Trophoblast cell (in vitro differentiated cells and primary cell): ENCODE measurements at regions not wholly inside any gene's neighbourhood (a gene's known extent, or its start where the extent isn't known, plus 50 kb on each side); places are given as distances from the start of the nearest gene placed in this dataset.

Source experiments
- DNase-seq, 2 donors: peaks; one replicate each; pipeline ENCODE4 v3.0.0-alpha.2; 2016
- H2AFZ ChIP-seq: 2 replicates; pipeline ENCODE4 v1.6.1; 2013; ENCODE audit warnings: low read length, moderate library complexity, mild to moderate bottlenecking; ENCODE audit not compliant: insufficient read depth, poor library complexity
- H2AK5ac ChIP-seq: 2 replicates; pipeline ENCODE4 v1.6.1; 2013; ENCODE audit warnings: mild to moderate bottlenecking, low read length
- H2BK120ac ChIP-seq: 2 replicates; pipeline ENCODE4 v1.6.1; 2013; ENCODE audit warnings: low read length, mild to moderate bottlenecking, moderate library complexity; ENCODE audit not compliant: insufficient read depth, poor library complexity
- H2BK12ac ChIP-seq: 2 replicates; pipeline ENCODE4 v1.6.1; 2013; ENCODE audit warnings: mild to moderate bottlenecking, low read length, moderate library complexity
- H2BK5ac ChIP-seq: 2 replicates; pipeline ENCODE4 v1.6.1; 2013; ENCODE audit warnings: low read length, low read depth, moderate library complexity, mild to moderate bottlenecking; ENCODE audit not compliant: poor library complexity
- H3K14ac ChIP-seq: 2 replicates; pipeline ENCODE4 v1.6.1; 2013; ENCODE audit warnings: mild to moderate bottlenecking, low read length
- H3K18ac ChIP-seq: 2 replicates; pipeline ENCODE4 v1.6.1; 2013; ENCODE audit warnings: mild to moderate bottlenecking, low read length
- H3K23ac ChIP-seq: 2 replicates; pipeline ENCODE4 v1.6.1; 2013; ENCODE audit warnings: low read length
- H3K27ac ChIP-seq: 2 replicates; pipeline ENCODE4 v1.5.1; 2013; ENCODE audit warnings: low read depth, mild to moderate bottlenecking, inconsistent platforms, low read length, moderate library complexity
- H3K27me3 ChIP-seq: 2 replicates; pipeline ENCODE4 v1.6.1; 2013; ENCODE audit warnings: inconsistent platforms, mild to moderate bottlenecking, low read length, moderate library complexity; ENCODE audit not compliant: insufficient read depth
- H3K36me3 ChIP-seq, 2 experiments: 1 replicate in 1 of 2; 2 replicates in 1 of 2; pipeline ENCODE4 v1.6.1; 2013; ENCODE audit warnings: low read length in 2 of 2, mild to moderate bottlenecking in 2 of 2, moderate library complexity in 1 of 2; ENCODE audit not compliant: insufficient read depth in 2 of 2, control insufficient read depth in 1 of 2
- H3K4ac ChIP-seq: 2 replicates; pipeline ENCODE4 v1.6.1; 2013; ENCODE audit warnings: low read depth, mild to moderate bottlenecking, low read length, moderate library complexity
- H3K4me1 ChIP-seq, 2 experiments: 1 replicate in 1 of 2; 2 replicates in 1 of 2; pipeline ENCODE4 v1.6.1; 2013; ENCODE audit warnings: low read length in 2 of 2, mild to moderate bottlenecking in 2 of 2, moderate library complexity in 1 of 2; ENCODE audit not compliant: insufficient read depth in 2 of 2, control insufficient read depth in 1 of 2
- H3K4me2 ChIP-seq: 2 replicates; pipeline ENCODE4 v1.6.1; 2013; ENCODE audit warnings: inconsistent platforms, mild to moderate bottlenecking, low read length, moderate library complexity
- H3K4me3 ChIP-seq: 2 replicates; pipeline ENCODE4 v1.5.1; 2013; ENCODE audit warnings: mild to moderate bottlenecking, low read depth, low read length, inconsistent platforms
- H3K79me1 ChIP-seq: one replicate; pipeline ENCODE4 v1.6.1; 2013; ENCODE audit warnings: low read length
- H3K79me2 ChIP-seq: 2 replicates; pipeline ENCODE4 v1.6.1; 2013; ENCODE audit warnings: low read length, mild to moderate bottlenecking; ENCODE audit not compliant: control insufficient read depth, insufficient read depth, poor library complexity
- H3K9ac ChIP-seq: 2 replicates; pipeline ENCODE4 v1.6.1; 2013; ENCODE audit warnings: mild to moderate bottlenecking, low read length
- H3K9me3 ChIP-seq: 2 replicates; pipeline ENCODE4 v1.6.1; 2013; ENCODE audit warnings: low read depth, mild to moderate bottlenecking, control low read depth, inconsistent platforms, low read length; ENCODE audit not compliant: insufficient read depth
- H4K12ac ChIP-seq: 2 replicates; pipeline ENCODE4 v1.6.1; 2013; ENCODE audit warnings: low read depth, mild to moderate bottlenecking, low read length, moderate library complexity
- H4K8ac ChIP-seq: 2 replicates; pipeline ENCODE4 v1.6.1; 2013; ENCODE audit warnings: low read depth, mild to moderate bottlenecking, low read length, moderate library complexity
- H4K91ac ChIP-seq: one replicate; pipeline ENCODE4 v1.6.1; 2013; ENCODE audit warnings: low read depth, mild to moderate bottlenecking, low read length, moderate library complexity
- WGBS: extraction: QIAGEN DNeasy Blood & Tissue Kit; methylation state at CpG from one replicate; pipeline ENCODE4 v1.1.7; 2013; ENCODE audit warnings: missing lambda C conversion rate; ENCODE audit not compliant: insufficient read length, insufficient coverage; ENCODE audit errors: extremely low coverage; 5-methylcytosine and 5-hydroxymethylcytosine counted together

DNA sequence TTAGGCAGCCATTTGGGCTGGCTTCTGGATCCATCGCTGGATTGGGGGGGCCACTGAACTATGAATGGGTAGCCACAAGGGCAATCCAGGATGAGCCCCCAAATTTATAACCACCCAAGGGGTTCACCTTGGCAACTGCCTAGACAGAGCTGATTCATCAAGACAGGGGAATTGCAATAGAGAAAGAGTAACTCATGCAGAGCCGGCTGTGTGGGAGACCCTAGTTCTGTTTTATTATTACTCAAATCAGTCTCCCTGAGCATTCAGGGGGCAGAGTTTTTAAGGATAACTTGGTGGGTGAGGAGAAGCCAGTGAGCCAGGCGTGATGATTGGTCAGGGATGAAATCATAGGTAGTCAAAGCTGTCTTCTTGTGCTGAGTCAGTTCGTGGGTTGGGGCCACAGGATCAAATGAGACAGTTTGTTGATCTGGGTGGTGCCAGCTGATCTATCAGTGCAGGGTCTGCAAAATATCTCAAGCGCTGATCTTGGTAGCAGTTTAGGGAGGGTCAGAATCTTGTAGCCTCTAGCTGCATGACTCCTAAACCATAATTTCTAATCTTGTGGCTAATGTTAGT, 57.9 kb downstream of the DNAJB9 start:
- DNase-seq, result no peak
- Histone ChIP-seq H4K12ac (no peak overlapping the region), H3K27ac (no peak overlapping the region), H4K91ac (no peak overlapping the region), H3K9me3 (peaks cover 5% of the 10 kb centered on the region), H3K4me1 (no peaks in the 10 kb centered on the region), H3K36me3 (no peaks in the 10 kb centered on the region), H3K23ac (no peak overlapping the region), H4K8ac (no peak overlapping the region), H3K18ac (no peak overlapping the region), H3K14ac (no peak overlapping the region), H3K4me3 (no peak overlapping the region), H3K27me3 (no peaks in the 10 kb centered on the region), H3K79me1 (no peaks in the 10 kb centered on the region), H2BK120ac (no peak overlapping the region), H2BK5ac (no peak overlapping the region), H3K9ac (no peak overlapping the region), H2AK5ac (no peak overlapping the region), H2BK12ac (no peak overlapping the region), H2AFZ (no peak overlapping the region), H3K4me2 (no peak overlapping the region), H3K79me2 (no peaks in the 10 kb centered on the region), H3K4ac (no peak overlapping the region)
- WGBS, result no CpG with 5 or more reads among the region's 5 CpGs

DNA sequence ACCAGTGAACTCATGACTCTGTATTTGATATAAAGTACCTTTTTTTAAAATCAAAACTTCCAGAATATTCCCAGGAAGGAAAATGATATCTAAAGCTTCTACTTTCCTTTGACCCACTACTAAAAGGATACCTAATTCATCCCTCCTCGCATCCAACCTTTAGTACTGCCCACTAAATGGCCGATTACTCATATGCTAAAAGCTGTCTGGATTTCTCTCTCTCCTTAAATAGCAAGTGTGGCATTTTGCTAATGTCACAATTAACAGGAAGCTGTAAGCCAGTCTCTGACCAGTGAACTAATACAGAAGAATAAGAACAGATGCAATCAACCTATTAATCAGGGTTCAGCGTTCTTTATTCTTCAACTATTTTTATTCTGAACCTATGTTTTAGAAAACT, 59.0 kb downstream of the DNAJB9 start:
- no CpG with 5 or more reads among the region's 3 CpGs for WGBS
- Histone ChIP-seq H4K12ac (no peak overlapping the region), H3K27me3 (no peaks in the 10 kb centered on the region), H2BK120ac (no peak overlapping the region), H2BK12ac (no peak overlapping the region), H4K91ac (no peak overlapping the region), H4K8ac (no peak overlapping the region), H3K36me3 (no peaks in the 10 kb centered on the region), H3K79me1 (no peaks in the 10 kb centered on the region), H2AFZ (no peak overlapping the region), H3K18ac (no peak overlapping the region), H2BK5ac (no peak overlapping the region), H2AK5ac (no peak overlapping the region), H3K9me3 (peaks cover 4% of the 10 kb centered on the region), H3K4me3 (no peak overlapping the region), H3K4ac (no peak overlapping the region), H3K79me2 (no peaks in the 10 kb centered on the region), H3K9ac (no peak overlapping the region), H3K4me2 (no peak overlapping the region), H3K14ac (no peak overlapping the region), H3K23ac (no peak overlapping the region), H3K4me1 (no peaks in the 10 kb centered on the region), H3K27ac (no peak overlapping the region)
- no peak for DNase-seq

DNA sequence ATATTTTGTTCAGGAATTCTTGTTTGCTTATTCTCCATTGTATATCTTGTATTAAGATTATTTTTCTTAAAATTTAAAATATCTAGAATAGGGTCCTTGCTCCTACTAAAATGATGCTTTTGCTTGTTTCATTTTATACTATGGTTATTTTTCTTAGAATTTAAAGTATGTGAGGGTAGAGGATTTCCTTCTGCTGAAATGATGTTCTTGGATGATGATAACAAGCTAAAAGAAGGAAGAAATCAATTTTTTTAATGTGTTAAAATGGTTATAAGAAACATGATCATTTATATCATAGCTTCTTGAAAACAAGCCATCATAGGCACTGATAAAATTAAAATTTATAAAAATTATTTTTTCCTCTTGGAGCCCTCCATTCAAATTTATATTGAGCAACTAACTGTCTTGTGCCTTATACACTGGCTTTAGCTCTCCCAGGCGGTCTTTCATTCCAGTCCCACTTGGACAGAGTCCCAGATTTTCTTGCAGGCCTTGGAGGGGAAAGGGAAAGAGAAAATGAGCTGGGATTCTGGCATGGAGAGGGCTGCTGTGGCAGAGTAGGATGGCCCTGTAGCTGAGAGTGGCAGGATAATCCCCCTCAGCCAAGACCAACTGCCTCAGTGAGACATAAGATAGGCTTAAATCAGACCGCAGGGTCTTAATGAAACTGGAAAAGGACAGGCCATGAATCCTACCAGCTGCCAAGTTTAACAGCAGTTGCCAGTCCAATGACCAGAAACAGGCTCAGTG, 60.2 kb downstream of the DNAJB9 start:
- no peak overlapping the region for H2AFZ ChIP-seq
- WGBS, result no CpG with 5 or more reads among the region's 2 CpGs

DNA sequence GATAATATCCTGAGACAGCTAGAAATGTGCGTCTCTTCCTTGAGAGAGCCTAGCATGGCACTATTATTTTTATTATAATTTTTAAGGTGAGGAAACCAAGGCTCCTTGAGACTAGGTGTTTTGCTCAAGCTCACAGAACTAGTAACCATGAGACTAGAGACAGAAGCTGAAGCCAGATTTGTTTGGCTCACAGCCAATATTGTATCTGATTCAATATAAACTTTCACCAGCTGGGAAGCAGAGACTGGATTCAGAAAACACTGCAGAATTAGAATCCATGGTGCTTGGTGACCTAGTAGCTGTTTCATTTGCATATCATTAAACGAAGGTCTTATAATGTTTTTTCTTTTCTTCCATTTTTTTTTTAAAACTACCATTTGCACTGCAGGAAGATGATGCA, 64.4 kb downstream of the DNAJB9 start:
- Histone ChIP-seq H3K27me3 (no peaks in the 10 kb centered on the region), H2BK12ac (no peak overlapping the region), H2AK5ac (no peak overlapping the region), H3K18ac (no peak overlapping the region), H3K4me2 (no peak overlapping the region), H3K4me3 (no peak overlapping the region), H3K27ac (no peak overlapping the region), H2BK5ac (no peak overlapping the region), H3K14ac (no peak overlapping the region), H3K36me3 (no peaks in the 10 kb centered on the region), H2AFZ (no peak overlapping the region), H3K79me1 (no peaks in the 10 kb centered on the region), H3K9me3 (no peaks in the 10 kb centered on the region), H2BK120ac (no peak overlapping the region), H3K9ac (no peak overlapping the region), H3K79me2 (no peaks in the 10 kb centered on the region), H4K12ac (no peak overlapping the region), H3K4ac (no peak overlapping the region), H3K4me1 (no peaks in the 10 kb centered on the region), H4K91ac (no peak overlapping the region), H4K8ac (no peak overlapping the region), H3K23ac (no peak overlapping the region)
- no CpG with 5 or more reads among the region's 2 CpGs for WGBS
- DNase-seq, result no peak

More for the DNA sequence above, 60.2 kb downstream of the DNAJB9 start:
- Histone ChIP-seq H3K79me2 (no peaks in the 10 kb centered on the region), H4K8ac (no peak overlapping the region), H3K4ac (no peak overlapping the region), H3K27ac (no peak overlapping the region), H3K14ac (no peak overlapping the region), H3K23ac (no peak overlapping the region), H2BK120ac (no peak overlapping the region), H3K4me1 (no peaks in the 10 kb centered on the region), H2BK5ac (no peak overlapping the region), H3K9me3 (peaks cover 4% of the 10 kb centered on the region), H3K79me1 (no peaks in the 10 kb centered on the region), H3K4me3 (no peak overlapping the region), H4K12ac (no peak overlapping the region), H2AK5ac (no peak overlapping the region), H3K18ac (no peak overlapping the region), H3K36me3 (no peaks in the 10 kb centered on the region), H4K91ac (no peak overlapping the region), H3K9ac (no peak overlapping the region), H3K4me2 (no peak overlapping the region), H3K27me3 (no peaks in the 10 kb centered on the region), H2BK12ac (no peak overlapping the region)
- no peak for DNase-seq
